Lung (tissue), 11 donors: ENCODE measurements at regions not wholly inside any gene's neighbourhood (a gene's known extent, or its start where the extent isn't known, plus 50 kb on each side); places are given as distances from the start of the nearest gene placed in this dataset.

Source experiments
- ATAC-seq: fragments of 200-7000 bp; cut with Tn5 transposase; one replicate; pipeline ENCODE4 v1.9.1; 2020; ENCODE audit warnings: moderate number of reproducible peaks; ENCODE audit not compliant: insufficient read depth, low FRiP score
- DNase-seq, 3 donors: peaks; one replicate each; pipeline ENCODE4 v3.0.0-alpha.2; 2013 to 2017
- H3K27ac ChIP-seq, 2 donors: one replicate each; pipeline ENCODE4 v1.5.1; 2013; ENCODE audit warnings: mild to moderate bottlenecking in 2 of 2, moderate library complexity in 2 of 2, control low read depth in 1 of 2, inconsistent platforms in 1 of 2, low read depth in 1 of 2, low read length in 1 of 2
- H3K27me3 ChIP-seq, 3 donors: one replicate each; pipeline ENCODE4 v1.5.1; 2013; ENCODE audit warnings: low read length in 2 of 3; ENCODE audit not compliant: control insufficient read depth in 3 of 3, insufficient read depth in 3 of 3
- H3K36me3 ChIP-seq, 4 donors: one replicate each; pipeline ENCODE4 v1.5.1; 2013; ENCODE audit warnings: low read length in 4 of 4, mild to moderate bottlenecking in 1 of 4, moderate library complexity in 1 of 4; ENCODE audit not compliant: control insufficient read depth in 4 of 4, insufficient read depth in 4 of 4
- H3K4me1 ChIP-seq, 5 donors: one replicate each; pipeline ENCODE4 v1.5.1; 2013; ENCODE audit warnings: low read length in 5 of 5, mild to moderate bottlenecking in 2 of 5, moderate library complexity in 1 of 5; ENCODE audit not compliant: control insufficient read depth in 5 of 5, insufficient read depth in 5 of 5
- H3K4me3 ChIP-seq: one replicate; pipeline ENCODE4 v1.5.1; 2013; ENCODE audit warnings: mild to moderate bottlenecking, control low read depth, moderate library complexity
- H3K9ac ChIP-seq, 2 donors: one replicate each; pipeline ENCODE4 v1.5.1; 2013; ENCODE audit warnings: low read length in 2 of 2, control low read depth in 1 of 2; ENCODE audit not compliant: insufficient read depth in 1 of 2
- H3K9me3 ChIP-seq, 4 donors: one replicate each; pipeline ENCODE4 v1.5.1; 2013; ENCODE audit warnings: low read length in 3 of 4, mild to moderate bottlenecking in 1 of 4, moderate library complexity in 1 of 4; ENCODE audit not compliant: control insufficient read depth in 4 of 4, insufficient read depth in 3 of 4
- CTCF ChIP-seq: IDR thresholded peaks from 2 replicates; pipeline ENCODE4 v1.5.1; 2012; ENCODE audit warnings: mild to moderate bottlenecking; ENCODE audit errors: control extremely low read depth, extremely low read depth
- WGBS, 2 donors: extraction: QIAGEN DNeasy Blood & Tissue Kit; methylation state at CpG; one replicate each; pipeline ENCODE4 v1.1.7; 2013; 5-methylcytosine and 5-hydroxymethylcytosine counted together
- donor health status: control.
- donor health status: control.
- donor health status: Bipolar disorder and iron deficiency.
- donor health status: healthy.
- donor health status: DM: yes; HTN: yes; CAD: no.

- no peak for TF ChIP-seq CTCF
- Histone ChIP-seq H3K36me3 (peaks cover 0 to 35% (median 7%) of the 10 kb centered on the region in 4 donors), H3K9me3 (no peaks in the 10 kb centered on the region), H3K4me3 (no peak overlapping the region), H3K27me3 (no peaks in the 10 kb centered on the region), H3K27ac (no peak overlapping the region), H3K9ac (no peak overlapping the region), H3K4me1 (no peaks in the 10 kb centered on the region)
- no peak for ATAC-seq
- WGBS, 2 donors = 80 to 84% methylated on average over 1 of the region's 1 CpG
- no peak for DNase-seq
These were observed 179.4 kb upstream of the PACRGL start for GRCh38 chr4:20520901-20521300.

GRCh38 chr4:20528508-20528907 is 171.8 kb upstream of the PACRGL start:
- ATAC-seq (no peak), DNase-seq (no peak)
- no peak overlapping the region for H3K27ac ChIP-seq
- H3K9ac ChIP-seq = no peak overlapping the region
- no peak for TF ChIP-seq CTCF
- H3K4me1 ChIP-seq = peaks cover 0 to 49% (median 4%) of the 10 kb centered on the region in 5 donors
- no peaks in the 10 kb centered on the region for H3K27me3 ChIP-seq
- WGBS, 2 donors = 85 to 88% methylated on average over 1 of the region's 1 CpG
- H3K36me3 ChIP-seq = peaks cover 0 to 31% (median 4%) of the 10 kb centered on the region in 4 donors
- no peaks in the 10 kb centered on the region for H3K9me3 ChIP-seq
- H3K4me3 ChIP-seq = no peak overlapping the region

- WGBS, 2 donors = 51 to 72% methylated on average over 1 of the region's 1 CpG
- ATAC-seq = no peak
- Histone ChIP-seq H3K36me3 (peaks cover 0 to 40% (median 8%) of the 10 kb centered on the region in 4 donors), H3K27me3 (no peaks in the 10 kb centered on the region), H3K9me3 (no peaks in the 10 kb centered on the region), H3K4me3 (no peak overlapping the region), H3K4me1 (peaks cover 0 to 54% (median 4%) of the 10 kb centered on the region in 5 donors), H3K27ac (no peak overlapping the region), H3K9ac (no peak overlapping the region)
- DNase-seq = peak in 2 of 3 donors; percentile 91
- no peak for TF ChIP-seq CTCF
These were observed 170.6 kb upstream of the PACRGL start for GRCh38 chr4:20529691-20530090.
